NCI-H446 treated with DMSO at 0.1 percent for 48 hours (cell line): ENCODE measurements at regions not wholly inside any gene's neighbourhood (a gene's known extent, or its start where the extent isn't known, plus 50 kb on each side); places are given as distances from the start of the nearest gene placed in this dataset.
"Not testable (repeated sequence)": the region's sequence is repeated elsewhere in the genome, so short reads cannot be mapped to it uniquely, and the experiment has no call there.

Source experiments
- DNase-seq: peaks from one replicate; lab custom pipeline; 2025; lab: John Stamatoyannopoulos, UW

GRCh38 chr4:85165808-85166207 is 199.3 kb upstream of the WDFY3 start:
- DNase-seq, result no peak

GRCh38 chr4:85166318-85166717 is 199.8 kb upstream of the WDFY3 start:
- no peak for DNase-seq

- DNase-seq, result no peak
These were observed 201.8 kb upstream of the WDFY3 start for GRCh38 chr4:85168234-85168834.

GRCh38 chr4:85170241-85170640 is 203.8 kb upstream of the WDFY3 start:
- no peak for DNase-seq

GRCh38 chr4:85175190-85175589 is 208.7 kb upstream of the WDFY3 start:
- no peak for DNase-seq

- DNase-seq, result no peak
These were observed 210.6 kb upstream of the WDFY3 start for GRCh38 chr4:85177092-85177491.

- DNase-seq, result no peak
These were observed 211.2 kb upstream of the WDFY3 start for GRCh38 chr4:85177679-85178078.

GRCh38 chr4:85180533-85180932 is 214.0 kb upstream of the WDFY3 start:
- DNase-seq, result no peak

GRCh38 chr4:85187106-85187505 is 220.6 kb upstream of the WDFY3 start:
- DNase-seq, result peak; percentile 83

- DNase-seq, result not testable (repeated sequence)
These were observed 229.5 kb upstream of the WDFY3 start for GRCh38 chr4:85196015-85196414.

- no peak for DNase-seq
These were observed 233.6 kb upstream of the WDFY3 start for GRCh38 chr4:85200106-85200505.

GRCh38 chr4:85209161-85209560 is 242.7 kb upstream of the WDFY3 start:
- peak; percentile 59 for DNase-seq

GRCh38 chr4:85210353-85210752 is 243.9 kb upstream of the WDFY3 start:
- no peak for DNase-seq

GRCh38 chr4:85216571-85216970 is 250.1 kb upstream of the WDFY3 start:
- DNase-seq, result not testable (repeated sequence)

GRCh38 chr4:85218756-85219155 is 252.3 kb upstream of the WDFY3 start:
- DNase-seq, result no peak

GRCh38 chr4:85221606-85222005 is 253.3 kb upstream of the ARHGAP24 start:
- DNase-seq, result no peak

GRCh38 chr4:85222561-85222960 is 252.4 kb upstream of the ARHGAP24 start:
- no peak for DNase-seq

GRCh38 chr4:85228264-85228663 is 246.7 kb upstream of the ARHGAP24 start:
- DNase-seq, result no peak

GRCh38 chr4:85233516-85233915 is 241.4 kb upstream of the ARHGAP24 start:
- DNase-seq, result no peak

- no peak for DNase-seq
These were observed 231.1 kb upstream of the ARHGAP24 start for GRCh38 chr4:85243857-85244256.

- DNase-seq, result no peak
These were observed 230.3 kb upstream of the ARHGAP24 start for GRCh38 chr4:85244638-85245037.

- no peak for DNase-seq
These were observed 228.9 kb upstream of the ARHGAP24 start for GRCh38 chr4:85246055-85246454.

- DNase-seq, result no peak
These were observed 224.1 kb upstream of the ARHGAP24 start for GRCh38 chr4:85250852-85251251.

- DNase-seq, result no peak
These were observed 217.1 kb upstream of the ARHGAP24 start for GRCh38 chr4:85257817-85258370.
